ENCODE measurements at regions not wholly inside any gene's neighbourhood (a gene's known extent, or its start where the extent isn't known, plus 50 kb on each side); places are given as distances from the start of the nearest gene placed in this dataset.

GRCh38 chr6:141261016-141261671 is 871.6 kb upstream of the GJE1 start:
- no peak overlapping the region for H3K4me3 ChIP-seq (ENCODE audit: low read depth, low read length)

GRCh38 chr6:141260627-141261015 is 872.1 kb upstream of the GJE1 start:
- H3K4me3 ChIP-seq (ENCODE audit: low read depth, low read length): no peak overlapping the region
- DNase-seq (ENCODE audit: low read depth): no peak
- no peak for TF ChIP-seq CTCF (IDR thresholded peaks at IDR 0.05; ENCODE audit: control insufficient read depth, extremely low read depth, insufficient read depth)

More at GRCh38 chr6:141261016-141261671, 871.6 kb upstream of the GJE1 start:
- no peak for TF ChIP-seq CTCF (IDR thresholded peaks at IDR 0.05; ENCODE audit: control insufficient read depth, extremely low read depth, insufficient read depth)
- no peak for DNase-seq (ENCODE audit: low read depth)

- TF ChIP-seq CTCF (IDR thresholded peaks at IDR 0.05; ENCODE audit: control insufficient read depth, extremely low read depth, insufficient read depth): no peak
- no peak for DNase-seq (ENCODE audit: low read depth)
- H3K4me3 ChIP-seq (ENCODE audit: low read depth, low read length): no peak overlapping the region
These were observed 872.9 kb upstream of the GJE1 start for GRCh38 chr6:141259807-141260206.

- no peak for DNase-seq (ENCODE audit: low read depth)
- no peak for TF ChIP-seq CTCF (IDR thresholded peaks at IDR 0.05; ENCODE audit: control insufficient read depth, extremely low read depth, insufficient read depth)
- H3K4me3 ChIP-seq (ENCODE audit: low read depth, low read length): no peak overlapping the region
These were observed 873.6 kb upstream of the GJE1 start for GRCh38 chr6:141259091-141259490.

- TF ChIP-seq CTCF (IDR thresholded peaks at IDR 0.05; ENCODE audit: control insufficient read depth, extremely low read depth, insufficient read depth): no peak
- H3K4me3 ChIP-seq (ENCODE audit: low read depth, low read length): no peak overlapping the region
- no peak for DNase-seq (ENCODE audit: low read depth)
These were observed 874.2 kb upstream of the GJE1 start for GRCh38 chr6:141258516-141258915.

- TF ChIP-seq CTCF (IDR thresholded peaks at IDR 0.05; ENCODE audit: control insufficient read depth, extremely low read depth, insufficient read depth): no peak
- DNase-seq (ENCODE audit: low read depth): no peak
- no peak overlapping the region for H3K4me3 ChIP-seq (ENCODE audit: low read depth, low read length)
These were observed 878.4 kb upstream of the GJE1 start for GRCh38 chr6:141254336-141254735.
